Stomach (tissue), 8 donors: ENCODE measurements at regions not wholly inside any gene's neighbourhood (a gene's known extent, or its start where the extent isn't known, plus 50 kb on each side); places are given as distances from the start of the nearest gene placed in this dataset.

ENCODE experiments used
- DNase-seq, 2 donors: peaks; one replicate each; pipeline versions ENCODE4 v3.0.0 to v3.0.0-alpha.2; 2013 to 2019
- H3K27ac ChIP-seq, 5 donors: fragments of 200-600 bp in 4 of 5; sonication (generic) in 4 of 5; one replicate each; pipeline ENCODE4 v1.5.1; 2013 to 2019; ENCODE audit warnings: mild to moderate bottlenecking in 1 of 5, moderate library complexity in 1 of 5
- H3K27me3 ChIP-seq, 3 donors: fragments of 200-600 bp; sonication (generic); one replicate each; pipeline ENCODE4 v1.5.1; 2017 to 2019; ENCODE audit warnings: mixed run types in 1 of 3
- H3K36me3 ChIP-seq, 4 donors: fragments of 200-600 bp; sonication (generic); 1 replicate in 3 of 4; 2 replicates in 1 of 4; pipeline ENCODE4 v1.5.1; 2016 to 2019
- H3K4me1 ChIP-seq, 4 donors: fragments of 200-600 bp; sonication (generic); one replicate each; pipeline ENCODE4 v1.5.1; 2016 to 2019
- H3K4me3 ChIP-seq, 4 donors: fragments of 200-600 bp; sonication (generic) in 3 of 4; one replicate each; pipeline ENCODE4 v1.5.1; 2016 to 2019; ENCODE audit warnings: mild to moderate bottlenecking in 1 of 4
- H3K9me3 ChIP-seq, 4 donors: fragments of 200-600 bp; sonication (generic); one replicate each; pipeline ENCODE4 v1.5.1; 2016 to 2019
- CTCF ChIP-seq, 7 experiments: fragments of 450-650 bp in 4 of 7; fragments of 200-600 bp in 3 of 7; sonication (generic) in 3 of 7; IDR thresholded peaks; one replicate each; pipeline ENCODE4 v1.5.1; 2016 to 2019; ENCODE audit warnings: antibody characterized with exemption in 7 of 7, control low read depth in 2 of 7, mild to moderate bottlenecking in 1 of 7
- EP300 ChIP-seq: sonication (generic); formaldehyde crosslinking; IDR thresholded peaks from one replicate; pipeline ENCODE4 v1.6.1; 2017; ENCODE audit warnings: antibody characterized with exemption
- POLR2A ChIP-seq, 4 donors: fragments of 450-650 bp; IDR thresholded peaks; one replicate each; pipeline ENCODE4 v1.6.1; 2016; ENCODE audit warnings: antibody characterized with exemption in 4 of 4, control low read depth in 2 of 4, mild to moderate bottlenecking in 1 of 4, moderate library complexity in 1 of 4
- POLR2AphosphoS5 ChIP-seq, 3 donors: sonication (generic); formaldehyde crosslinking; IDR thresholded peaks; one replicate each; pipeline ENCODE4 v1.6.1; 2016; ENCODE audit warnings: antibody characterized with exemption in 3 of 3
- WGBS, 5 donors: extraction: QIAGEN DNeasy Blood & Tissue Kit in 3 of 5; methylation state at CpG; one replicate each; pipeline versions ENCODE4 v1.1.5 to v1.1.7; 2013 to 2018; 5-methylcytosine and 5-hydroxymethylcytosine counted together
- intact Hi-C: fragments of 100-400 bp; cut with DNase I; formaldehyde crosslinking; loops from one replicate; pipeline ENCODE4 v1.15.1; 2023; ENCODE audit warnings: low total_unique reads
- donor health status: healthy with polysubstance abuse.
- donor health status: Bipolar disorder and iron deficiency.
- donor health status: healthy.

GRCh38 chr3:127035677-127036076 lies 52.8 kb downstream of the PLXNA1 start:
- H3K36me3 ChIP-seq = peaks cover 20 to 42% (median 41%) of the 10 kb centered on the region in 4 donors
- peaks cover 0 to 11% (median 0%) of the 10 kb centered on the region in 3 donors for H3K27me3 ChIP-seq
- peak overlapping the region; percentile 46 to 72 (median 59) for H3K27ac ChIP-seq
- H3K9me3 ChIP-seq = no peaks in the 10 kb centered on the region
- peaks cover 7 to 23% (median 16%) of the 10 kb centered on the region in 4 donors for H3K4me1 ChIP-seq
- H3K4me3 ChIP-seq = no peak overlapping the region
- peak; percentile 82 to 96 for DNase-seq
- 28 to 59% (median 39%) methylated on average over 3 to 10 of the region's 10 CpGs for WGBS, 5 donors
- TF ChIP-seq CTCF (IDR thresholded peaks at IDR 0.05) = no peak
- peak in 2 of 3 donors; percentile 42 to 69 for TF ChIP-seq POLR2AphosphoS5 (IDR thresholded peaks at IDR 0.05)
- intact Hi-C loops = no loop called here

GRCh38 chr3:127036209-127037020 lies 53.5 kb downstream of the PLXNA1 start:
- intact Hi-C loops = no loop called here
- Histone ChIP-seq H3K4me3 (no peak overlapping the region), H3K27me3 (peaks cover 0 to 11% (median 0%) of the 10 kb centered on the region in 3 donors), H3K4me1 (peaks cover 7 to 23% (median 16%) of the 10 kb centered on the region in 4 donors), H3K36me3 (peaks cover 20 to 35% (median 34%) of the 10 kb centered on the region in 4 donors), H3K27ac (peak overlapping the region; percentile 46 to 72 (median 59)), H3K9me3 (no peaks in the 10 kb centered on the region)
- WGBS, 5 donors = 76 to 89% (median 79%) methylated on average over 20 to 28 of the region's 28 CpGs
- TF ChIP-seq CTCF (IDR thresholded peaks at IDR 0.05) = no peak
- TF ChIP-seq POLR2AphosphoS5 (IDR thresholded peaks at IDR 0.05) = no peak
- TF ChIP-seq POLR2A (IDR thresholded peaks at IDR 0.05) = no peak
- no peak for TF ChIP-seq EP300
- peak; percentile 44 to 85 for DNase-seq

- Histone ChIP-seq H3K27ac (peak overlapping the region in 4 of 5 donors; percentile 9 to 67 (median 58)), H3K4me1 (peaks cover 7 to 23% (median 16%) of the 10 kb centered on the region in 4 donors), H3K9me3 (no peaks in the 10 kb centered on the region), H3K36me3 (peaks cover 19 to 29% (median 28%) of the 10 kb centered on the region in 4 donors), H3K4me3 (no peak overlapping the region), H3K27me3 (peaks cover 0 to 11% (median 0%) of the 10 kb centered on the region in 3 donors)
- TF ChIP-seq CTCF (IDR thresholded peaks at IDR 0.05) (no peak), POLR2A (IDR thresholded peaks at IDR 0.05) (no peak), POLR2AphosphoS5 (IDR thresholded peaks at IDR 0.05) (no peak), EP300 (no peak)
- intact Hi-C loops = no loop called here
- no peak for DNase-seq
- WGBS, 5 donors = 75 to 87% (median 81%) methylated on average over 16 of the region's 16 CpGs
Observed at GRCh38 chr3:127037021-127037400, 54.1 kb downstream of the PLXNA1 start.

- Histone ChIP-seq H3K27ac (peak overlapping the region in 1 of 5 donors; percentile 9), H3K4me1 (peaks cover 7 to 23% (median 16%) of the 10 kb centered on the region in 4 donors), H3K27me3 (peaks cover 0 to 16% (median 0%) of the 10 kb centered on the region in 3 donors), H3K36me3 (peaks cover 14 to 25% (median 24%) of the 10 kb centered on the region in 4 donors), H3K9me3 (no peaks in the 10 kb centered on the region), H3K4me3 (no peak overlapping the region)
- DNase-seq = peak; percentile 58 to 70
- 58 to 66% (median 59%) methylated on average over 6 to 11 of the region's 11 CpGs for WGBS, 5 donors
- intact Hi-C loops = no loop called here
- no peak for TF ChIP-seq POLR2A (IDR thresholded peaks at IDR 0.05)
- no peak for TF ChIP-seq POLR2AphosphoS5 (IDR thresholded peaks at IDR 0.05)
- no peak for TF ChIP-seq EP300
- TF ChIP-seq CTCF (IDR thresholded peaks at IDR 0.05) = no peak
Observed at GRCh38 chr3:127037418-127037841, 54.5 kb downstream of the PLXNA1 start.
